ENCODE measurements at regions not wholly inside any gene's neighbourhood (a gene's known extent, or its start where the extent isn't known, plus 50 kb on each side); places are given as distances from the start of the nearest gene placed in this dataset.

- TF ChIP-seq CTCF (IDR thresholded peaks at IDR 0.05; ENCODE audit: low read depth, low read length, poor library complexity, severe bottlenecking) (no peak), EZH2phosphoT487 (IDR thresholded peaks at IDR 0.05; ENCODE audit: borderline replicate concordance, low read length) (no peak)
These were observed 113.0 kb downstream of the MANEA start for GRCh38 chr6:95690328-95690727.
